ENCODE measurements at regions not wholly inside any gene's neighbourhood (a gene's known extent, or its start where the extent isn't known, plus 50 kb on each side); places are given as distances from the start of the nearest gene placed in this dataset.

DNA sequence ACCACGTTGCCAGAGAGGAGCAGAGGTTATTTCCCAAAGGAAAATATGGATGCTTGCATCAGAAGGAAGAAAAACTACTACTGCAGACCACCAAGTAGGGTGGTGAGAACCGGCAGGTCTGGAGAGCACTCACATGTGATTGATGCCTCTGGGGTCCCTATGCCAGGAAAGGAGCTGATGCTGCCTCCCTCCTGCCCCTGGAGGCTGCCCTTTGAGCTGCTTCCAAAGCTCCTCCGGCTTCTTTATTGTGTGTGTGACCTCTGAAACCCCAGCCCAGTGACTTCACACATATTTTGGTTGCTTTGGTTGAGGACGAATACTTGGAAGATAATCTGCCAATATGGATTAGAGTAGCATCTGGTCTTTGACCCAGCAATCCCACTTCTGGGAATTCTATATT lies 133.4 kb downstream of the AACS start:
- ATAC-seq: no peak
- Histone ChIP-seq H3K36me3 (ENCODE audit: control insufficient read depth in 2 of 2, insufficient read depth in 2 of 2, low read length in 1 of 2) (no peaks in the 10 kb centered on the region), H2AFZ (ENCODE audit: control insufficient read depth, low read depth, low read length) (no peak overlapping the region), H3K79me2 (ENCODE audit: control insufficient read depth, insufficient read depth, low read length) (no peaks in the 10 kb centered on the region), H3K4me1 (ENCODE audit: control insufficient read depth, insufficient read depth, low read length) (no peaks in the 10 kb centered on the region), H3K27ac (ENCODE audit: control insufficient read depth, insufficient read depth) (no peak overlapping the region), H3K9me3 (replicated peaks; ENCODE audit: control insufficient read depth, insufficient read depth, low read length) (no peaks in the 10 kb centered on the region; the same call in 2 of the 3 replicates), H3K27me3 (replicated peaks in 1 of 2; ENCODE audit: control insufficient read depth in 2 of 2, insufficient read depth in 2 of 2, low read length in 1 of 2) (peaks cover 0 to 3% of the 10 kb centered on the region in 2 experiments; a peak in 2 of 4 replicates), H3K4me2 (ENCODE audit: control insufficient read depth, insufficient read depth) (no peak overlapping the region), H4K20me1 (ENCODE audit: control insufficient read depth, insufficient read depth) (no peaks in the 10 kb centered on the region), H3K9ac (ENCODE audit: control insufficient read depth, insufficient read depth, low read length) (no peak overlapping the region), H3K4me3 (no peak overlapping the region)
- RAD21 ChIA-PET (ENCODE audit: unreplicated experiment): no interaction called here
- intact Hi-C loops (cut with micrococcal nuclease; ENCODE audit: unreplicated experiment) (no loop called here), in situ Hi-C loops (cut with MboI) (loop anchor here (25.0 kb wide), 1 partner anchor 1664 kb away; no protein-coding TSS in a partner anchor)
- BruUV-seq (replicated peaks): no TSS peak
- DNase-seq (ENCODE audit: low read depth, low spot score): no peak
- no peak for FAIRE-seq
- SMC1A ChIA-PET (ENCODE audit: uncharacterized antibody, unreplicated experiment): no interaction called here
- 2% methylated on average over 4 of the region's 4 CpGs for WGBS (ENCODE audit: insufficient coverage, insufficient replicate concordance, low lambda C conversion rate, missing lambda C conversion rate)
- CTCF ChIA-PET: interaction anchor here (1.3 kb wide), 1 partner anchor 11 kb away, joined by 5 read pairs; no protein-coding TSS in a partner anchor
- POLR2A ChIA-PET: no interaction called here
- TF ChIP-seq NR2C2 (IDR thresholded peaks at IDR 0.05; ENCODE audit: borderline replicate concordance, control insufficient read depth, insufficient read length, low read depth): no peak
- TF ChIP-seq NFYB (IDR thresholded peaks at IDR 0.05; ENCODE audit: insufficient read depth, low read depth, low read length): no peak
- no peak for TF ChIP-seq IKZF1 (conservative IDR thresholded peaks at IDR 0.05)
- TF ChIP-seq RCOR1 (conservative IDR thresholded peaks at IDR 0.05; ENCODE audit: low read depth, low read length): no peak
- TF ChIP-seq ZNF274 (IDR thresholded peaks at IDR 0.05; ENCODE audit: insufficient read depth, insufficient read length): no peak
- TF ChIP-seq DPF2 (IDR thresholded peaks at IDR 0.05): no peak
- TF ChIP-seq, protein P1, sequence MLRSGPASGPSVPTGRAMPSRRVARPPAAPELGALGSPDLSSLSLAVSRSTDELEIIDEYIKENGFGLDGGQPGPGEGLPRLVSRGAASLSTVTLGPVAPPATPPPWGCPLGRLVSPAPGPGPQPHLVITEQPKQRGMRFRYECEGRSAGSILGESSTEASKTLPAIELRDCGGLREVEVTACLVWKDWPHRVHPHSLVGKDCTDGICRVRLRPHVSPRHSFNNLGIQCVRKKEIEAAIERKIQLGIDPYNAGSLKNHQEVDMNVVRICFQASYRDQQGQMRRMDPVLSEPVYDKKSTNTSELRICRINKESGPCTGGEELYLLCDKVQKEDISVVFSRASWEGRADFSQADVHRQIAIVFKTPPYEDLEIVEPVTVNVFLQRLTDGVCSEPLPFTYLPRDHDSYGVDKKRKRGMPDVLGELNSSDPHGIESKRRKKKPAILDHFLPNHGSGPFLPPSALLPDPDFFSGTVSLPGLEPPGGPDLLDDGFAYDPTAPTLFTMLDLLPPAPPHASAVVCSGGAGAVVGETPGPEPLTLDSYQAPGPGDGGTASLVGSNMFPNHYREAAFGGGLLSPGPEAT (IDR thresholded peaks at IDR 0.05; ENCODE audit: low read depth): no peak
- TF ChIP-seq KLF5 (IDR thresholded peaks at IDR 0.05; ENCODE audit: partially characterized antibody): no peak
- TF ChIP-seq, protein P2, sequence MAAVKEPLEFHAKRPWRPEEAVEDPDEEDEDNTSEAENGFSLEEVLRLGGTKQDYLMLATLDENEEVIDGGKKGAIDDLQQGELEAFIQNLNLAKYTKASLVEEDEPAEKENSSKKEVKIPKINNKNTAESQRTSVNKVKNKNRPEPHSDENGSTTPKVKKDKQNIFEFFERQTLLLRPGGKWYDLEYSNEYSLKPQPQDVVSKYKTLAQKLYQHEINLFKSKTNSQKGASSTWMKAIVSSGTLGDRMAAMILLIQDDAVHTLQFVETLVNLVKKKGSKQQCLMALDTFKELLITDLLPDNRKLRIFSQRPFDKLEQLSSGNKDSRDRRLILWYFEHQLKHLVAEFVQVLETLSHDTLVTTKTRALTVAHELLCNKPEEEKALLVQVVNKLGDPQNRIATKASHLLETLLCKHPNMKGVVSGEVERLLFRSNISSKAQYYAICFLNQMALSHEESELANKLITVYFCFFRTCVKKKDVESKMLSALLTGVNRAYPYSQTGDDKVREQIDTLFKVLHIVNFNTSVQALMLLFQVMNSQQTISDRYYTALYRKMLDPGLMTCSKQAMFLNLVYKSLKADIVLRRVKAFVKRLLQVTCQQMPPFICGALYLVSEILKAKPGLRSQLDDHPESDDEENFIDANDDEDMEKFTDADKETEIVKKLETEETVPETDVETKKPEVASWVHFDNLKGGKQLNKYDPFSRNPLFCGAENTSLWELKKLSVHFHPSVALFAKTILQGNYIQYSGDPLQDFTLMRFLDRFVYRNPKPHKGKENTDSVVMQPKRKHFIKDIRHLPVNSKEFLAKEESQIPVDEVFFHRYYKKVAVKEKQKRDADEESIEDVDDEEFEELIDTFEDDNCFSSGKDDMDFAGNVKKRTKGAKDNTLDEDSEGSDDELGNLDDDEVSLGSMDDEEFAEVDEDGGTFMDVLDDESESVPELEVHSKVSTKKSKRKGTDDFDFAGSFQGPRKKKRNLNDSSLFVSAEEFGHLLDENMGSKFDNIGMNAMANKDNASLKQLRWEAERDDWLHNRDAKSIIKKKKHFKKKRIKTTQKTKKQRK (IDR thresholded peaks at IDR 0.05; ENCODE audit: low read depth, low read length): no peak
- no peak for TF ChIP-seq ZSCAN29 (IDR thresholded peaks at IDR 0.05)
- TF ChIP-seq POLR2A (IDR thresholded peaks at IDR 0.05; ENCODE audit: low read depth, low read length): no peak
- TF ChIP-seq, protein P3, sequence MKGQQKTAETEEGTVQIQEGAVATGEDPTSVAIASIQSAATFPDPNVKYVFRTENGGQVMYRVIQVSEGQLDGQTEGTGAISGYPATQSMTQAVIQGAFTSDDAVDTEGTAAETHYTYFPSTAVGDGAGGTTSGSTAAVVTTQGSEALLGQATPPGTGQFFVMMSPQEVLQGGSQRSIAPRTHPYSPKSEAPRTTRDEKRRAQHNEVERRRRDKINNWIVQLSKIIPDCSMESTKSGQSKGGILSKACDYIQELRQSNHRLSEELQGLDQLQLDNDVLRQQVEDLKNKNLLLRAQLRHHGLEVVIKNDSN (IDR thresholded peaks at IDR 0.05; ENCODE audit: borderline replicate concordance, extremely low read length, insufficient read depth, low read depth, low read length): no peak
- TF ChIP-seq CHD1 (IDR thresholded peaks at IDR 0.05; ENCODE audit: low read depth, low read length): no peak
- no peak for TF ChIP-seq RBBP5 (conservative IDR thresholded peaks at IDR 0.05)
- TF ChIP-seq SREBF1 (IDR thresholded peaks at IDR 0.05; ENCODE audit: low read length): no peak
- TF ChIP-seq MEF2A (IDR thresholded peaks at IDR 0.05; ENCODE audit: insufficient read depth, low read depth, low read length): no peak
- TF ChIP-seq, protein P4, sequence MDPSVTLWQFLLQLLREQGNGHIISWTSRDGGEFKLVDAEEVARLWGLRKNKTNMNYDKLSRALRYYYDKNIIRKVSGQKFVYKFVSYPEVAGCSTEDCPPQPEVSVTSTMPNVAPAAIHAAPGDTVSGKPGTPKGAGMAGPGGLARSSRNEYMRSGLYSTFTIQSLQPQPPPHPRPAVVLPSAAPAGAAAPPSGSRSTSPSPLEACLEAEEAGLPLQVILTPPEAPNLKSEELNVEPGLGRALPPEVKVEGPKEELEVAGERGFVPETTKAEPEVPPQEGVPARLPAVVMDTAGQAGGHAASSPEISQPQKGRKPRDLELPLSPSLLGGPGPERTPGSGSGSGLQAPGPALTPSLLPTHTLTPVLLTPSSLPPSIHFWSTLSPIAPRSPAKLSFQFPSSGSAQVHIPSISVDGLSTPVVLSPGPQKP (IDR thresholded peaks at IDR 0.05; ENCODE audit: low read depth, low read length): no peak
- no peak for TF ChIP-seq FOXK2 (IDR thresholded peaks at IDR 0.05)
